ENCODE measurements at regions not wholly inside any gene's neighbourhood (a gene's known extent, or its start where the extent isn't known, plus 50 kb on each side); places are given as distances from the start of the nearest gene placed in this dataset.

DNA sequence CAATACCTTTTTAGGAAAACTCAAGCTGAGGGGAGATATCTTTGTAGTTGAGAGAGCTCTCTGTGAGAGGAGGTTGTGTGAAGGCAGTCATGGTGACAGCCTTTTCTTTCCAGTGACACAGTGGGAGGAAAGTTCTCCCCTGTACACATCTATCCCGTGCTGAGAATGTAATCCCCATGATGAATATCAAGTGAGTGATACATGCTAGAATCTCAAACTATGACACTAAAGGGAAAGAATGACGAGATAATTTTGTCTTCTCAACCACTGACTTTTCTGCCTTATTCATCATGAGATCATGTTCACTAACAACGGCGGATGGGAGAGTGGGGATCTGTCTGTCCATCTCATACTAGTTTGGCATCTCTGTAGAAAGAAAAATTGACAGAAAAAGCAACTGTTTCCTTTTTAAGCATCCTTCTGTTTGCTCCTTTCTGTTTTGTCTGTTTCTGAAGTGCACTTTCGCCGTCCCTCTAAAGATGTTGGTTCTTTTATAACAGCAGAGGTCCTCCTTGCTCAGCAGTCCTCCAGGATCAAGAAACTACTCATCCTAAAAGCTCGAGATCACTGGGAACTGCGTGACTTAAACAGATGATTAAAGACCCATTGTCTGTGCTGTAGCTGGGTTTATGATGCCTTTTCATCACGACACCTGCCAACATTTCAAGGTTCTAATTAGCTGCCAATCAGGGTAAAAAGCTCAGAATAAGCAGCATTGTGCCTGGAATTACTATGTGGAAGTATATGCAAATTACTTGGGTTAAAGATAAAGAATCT, 137.6 kb downstream of the DCK start:
- TF ChIP-seq, protein P1, sequence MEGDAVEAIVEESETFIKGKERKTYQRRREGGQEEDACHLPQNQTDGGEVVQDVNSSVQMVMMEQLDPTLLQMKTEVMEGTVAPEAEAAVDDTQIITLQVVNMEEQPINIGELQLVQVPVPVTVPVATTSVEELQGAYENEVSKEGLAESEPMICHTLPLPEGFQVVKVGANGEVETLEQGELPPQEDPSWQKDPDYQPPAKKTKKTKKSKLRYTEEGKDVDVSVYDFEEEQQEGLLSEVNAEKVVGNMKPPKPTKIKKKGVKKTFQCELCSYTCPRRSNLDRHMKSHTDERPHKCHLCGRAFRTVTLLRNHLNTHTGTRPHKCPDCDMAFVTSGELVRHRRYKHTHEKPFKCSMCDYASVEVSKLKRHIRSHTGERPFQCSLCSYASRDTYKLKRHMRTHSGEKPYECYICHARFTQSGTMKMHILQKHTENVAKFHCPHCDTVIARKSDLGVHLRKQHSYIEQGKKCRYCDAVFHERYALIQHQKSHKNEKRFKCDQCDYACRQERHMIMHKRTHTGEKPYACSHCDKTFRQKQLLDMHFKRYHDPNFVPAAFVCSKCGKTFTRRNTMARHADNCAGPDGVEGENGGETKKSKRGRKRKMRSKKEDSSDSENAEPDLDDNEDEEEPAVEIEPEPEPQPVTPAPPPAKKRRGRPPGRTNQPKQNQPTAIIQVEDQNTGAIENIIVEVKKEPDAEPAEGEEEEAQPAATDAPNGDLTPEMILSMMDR (IDR thresholded peaks at IDR 0.05), result peak in 4 of 12 donors; percentile 7 to 30 (median 26)
- TF ChIP-seq POLR2A (IDR thresholded peaks at IDR 0.05), result no peak
